ENCODE measurements at regions not wholly inside any gene's neighbourhood (a gene's known extent, or its start where the extent isn't known, plus 50 kb on each side); places are given as distances from the start of the nearest gene placed in this dataset.

- no peak for DNase-seq (ENCODE audit: low read depth, low spot score)
- no peak overlapping the region for H3K4me3 ChIP-seq (ENCODE audit: low read depth, low read length)
- no peak overlapping the region for H3K27ac ChIP-seq (ENCODE audit: low read depth, low read length)
- ChIA-PET CTCF (interaction anchor here (1.2 kb wide), 1 partner anchor 9 kb away, joined by 4 read pairs; no protein-coding TSS in a partner anchor), POLR2A (no interaction called here)
- TF ChIP-seq CTCF (IDR thresholded peaks at IDR 0.05; ENCODE audit: low read depth, low read length), result no peak
- no peaks in the 10 kb centered on the region; the same call in none of the 2 replicates for H3K9me3 ChIP-seq (ENCODE audit: control insufficient read depth, insufficient read depth, low read length)
- H3K27me3 ChIP-seq (ENCODE audit: control insufficient read depth, insufficient read depth, low read length), result peaks cover 21% of the 10 kb centered on the region
Observed at GRCh38 chr2:121906170-121906569, 150.7 kb downstream of the TSN start.

- peaks cover 18% of the 10 kb centered on the region for H3K27me3 ChIP-seq (ENCODE audit: control insufficient read depth, insufficient read depth, low read length)
- no peak overlapping the region for H3K4me3 ChIP-seq (ENCODE audit: low read depth, low read length)
- H3K27ac ChIP-seq (ENCODE audit: low read depth, low read length), result no peak overlapping the region
- no peak for TF ChIP-seq CTCF (IDR thresholded peaks at IDR 0.05; ENCODE audit: low read depth, low read length)
- ChIA-PET POLR2A (no interaction called here), CTCF (no interaction called here)
- no peaks in the 10 kb centered on the region; the same call in 1 of the 2 replicates for H3K9me3 ChIP-seq (ENCODE audit: control insufficient read depth, insufficient read depth, low read length)
- no peak for DNase-seq (ENCODE audit: low read depth, low spot score)
Observed at GRCh38 chr2:121907928-121908327, 152.5 kb downstream of the TSN start.

- H3K27me3 ChIP-seq (ENCODE audit: control insufficient read depth, insufficient read depth, low read length), result peaks cover 10% of the 10 kb centered on the region
- no peak overlapping the region for H3K4me3 ChIP-seq (ENCODE audit: low read depth, low read length)
- DNase-seq (ENCODE audit: low read depth, low spot score), result no peak
- TF ChIP-seq CTCF (IDR thresholded peaks at IDR 0.05; ENCODE audit: low read depth, low read length), result no peak
- ChIA-PET POLR2A (no interaction called here), CTCF (interaction anchor here (1.6 kb wide), 1 partner anchor 13 kb away, joined by 5 read pairs; no protein-coding TSS in a partner anchor)
- H3K27ac ChIP-seq (ENCODE audit: low read depth, low read length), result no peak overlapping the region
- no peaks in the 10 kb centered on the region; the same call in 1 of the 2 replicates for H3K9me3 ChIP-seq (ENCODE audit: control insufficient read depth, insufficient read depth, low read length)
Observed at GRCh38 chr2:121910139-121910538, 154.7 kb downstream of the TSN start.

GRCh38 chr2:121911036-121911435, 155.6 kb downstream of the TSN start:
- H3K27ac ChIP-seq (ENCODE audit: low read depth, low read length), result no peak overlapping the region

GRCh38 chr2:121917143-121917542, 161.7 kb downstream of the TSN start:
- POLR2A ChIA-PET, result no interaction called here
- TF ChIP-seq CTCF (IDR thresholded peaks at IDR 0.05; ENCODE audit: low read depth, low read length), result no peak

More at GRCh38 chr2:121911036-121911435, 155.6 kb downstream of the TSN start:
- H3K9me3 ChIP-seq (ENCODE audit: control insufficient read depth, insufficient read depth, low read length), result no peaks in the 10 kb centered on the region; the same call in 1 of the 2 replicates
- TF ChIP-seq CTCF (IDR thresholded peaks at IDR 0.05; ENCODE audit: low read depth, low read length), result no peak
- POLR2A ChIA-PET, result no interaction called here
- no peak overlapping the region for H3K4me3 ChIP-seq (ENCODE audit: low read depth, low read length)
- DNase-seq (ENCODE audit: low read depth, low spot score), result no peak
- H3K27me3 ChIP-seq (ENCODE audit: control insufficient read depth, insufficient read depth, low read length), result peaks cover 10% of the 10 kb centered on the region
- CTCF ChIA-PET, result no interaction called here

More at GRCh38 chr2:121917143-121917542, 161.7 kb downstream of the TSN start:
- DNase-seq (ENCODE audit: low read depth, low spot score), result no peak
- Histone ChIP-seq H3K27me3 (ENCODE audit: control insufficient read depth, insufficient read depth, low read length) (peaks cover 4% of the 10 kb centered on the region), H3K27ac (ENCODE audit: low read depth, low read length) (no peak overlapping the region), H3K9me3 (ENCODE audit: control insufficient read depth, insufficient read depth, low read length) (no peaks in the 10 kb centered on the region), H3K4me3 (ENCODE audit: low read depth, low read length) (no peak overlapping the region)
- CTCF ChIA-PET, result interaction anchor here (0.7 to 1.1 kb wide), 2 partner anchors 44 to 106 kb away, joined by 4 to 6 read pairs; no protein-coding TSS in a partner anchor
